ENCODE measurements at regions not wholly inside any gene's neighbourhood (a gene's known extent, or its start where the extent isn't known, plus 50 kb on each side); places are given as distances from the start of the nearest gene placed in this dataset.

GRCh38 chr18:22682720-22683119 is 250.4 kb upstream of the RBBP8 start:
- no peaks in the 10 kb centered on the region for H3K36me3 ChIP-seq
- H3K9me3 ChIP-seq (replicated peaks), result no peaks in the 10 kb centered on the region
- no peaks in the 10 kb centered on the region for H3K27me3 ChIP-seq (ENCODE audit: low read depth)
- TF ChIP-seq, protein P1, sequence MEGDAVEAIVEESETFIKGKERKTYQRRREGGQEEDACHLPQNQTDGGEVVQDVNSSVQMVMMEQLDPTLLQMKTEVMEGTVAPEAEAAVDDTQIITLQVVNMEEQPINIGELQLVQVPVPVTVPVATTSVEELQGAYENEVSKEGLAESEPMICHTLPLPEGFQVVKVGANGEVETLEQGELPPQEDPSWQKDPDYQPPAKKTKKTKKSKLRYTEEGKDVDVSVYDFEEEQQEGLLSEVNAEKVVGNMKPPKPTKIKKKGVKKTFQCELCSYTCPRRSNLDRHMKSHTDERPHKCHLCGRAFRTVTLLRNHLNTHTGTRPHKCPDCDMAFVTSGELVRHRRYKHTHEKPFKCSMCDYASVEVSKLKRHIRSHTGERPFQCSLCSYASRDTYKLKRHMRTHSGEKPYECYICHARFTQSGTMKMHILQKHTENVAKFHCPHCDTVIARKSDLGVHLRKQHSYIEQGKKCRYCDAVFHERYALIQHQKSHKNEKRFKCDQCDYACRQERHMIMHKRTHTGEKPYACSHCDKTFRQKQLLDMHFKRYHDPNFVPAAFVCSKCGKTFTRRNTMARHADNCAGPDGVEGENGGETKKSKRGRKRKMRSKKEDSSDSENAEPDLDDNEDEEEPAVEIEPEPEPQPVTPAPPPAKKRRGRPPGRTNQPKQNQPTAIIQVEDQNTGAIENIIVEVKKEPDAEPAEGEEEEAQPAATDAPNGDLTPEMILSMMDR (IDR thresholded peaks at IDR 0.05; ENCODE audit: borderline replicate concordance), result no peak
- H3K4me3 ChIP-seq, result peak overlapping the region; percentile 37
- intact Hi-C loops (cut with micrococcal nuclease), result no loop called here
- no peak for DNase-seq
- no peak overlapping the region for H3K27ac ChIP-seq (replicated peaks)
- H3K4me1 ChIP-seq, result peaks cover 19% of the 10 kb centered on the region

- Histone ChIP-seq H3K27ac (replicated peaks) (peak overlapping the region; percentile 7), H3K27me3 (ENCODE audit: low read depth) (no peaks in the 10 kb centered on the region), H3K9me3 (replicated peaks) (peaks cover 4% of the 10 kb centered on the region), H3K4me1 (peaks cover 19% of the 10 kb centered on the region), H3K4me3 (peak overlapping the region; percentile 37), H3K36me3 (no peaks in the 10 kb centered on the region)
- DNase-seq, result peak; percentile 47
- intact Hi-C loops (cut with micrococcal nuclease), result no loop called here
- TF ChIP-seq, protein P1 (IDR thresholded peaks at IDR 0.05; ENCODE audit: borderline replicate concordance), result no peak
Observed at GRCh38 chr18:22683196-22683676, 249.9 kb upstream of the RBBP8 start.

GRCh38 chr18:22683786-22684185 is 249.3 kb upstream of the RBBP8 start:
- intact Hi-C loops (cut with micrococcal nuclease), result no loop called here
- Histone ChIP-seq H3K27ac (replicated peaks) (no peak overlapping the region), H3K9me3 (replicated peaks) (peaks cover 4% of the 10 kb centered on the region), H3K4me1 (peaks cover 19% of the 10 kb centered on the region), H3K27me3 (ENCODE audit: low read depth) (no peaks in the 10 kb centered on the region), H3K4me3 (no peak overlapping the region), H3K36me3 (no peaks in the 10 kb centered on the region)
- DNase-seq, result no peak
- TF ChIP-seq, protein P1 (IDR thresholded peaks at IDR 0.05; ENCODE audit: borderline replicate concordance), result no peak

GRCh38 chr18:22684268-22684667 is 248.9 kb upstream of the RBBP8 start:
- Histone ChIP-seq H3K4me1 (peaks cover 19% of the 10 kb centered on the region), H3K27me3 (ENCODE audit: low read depth) (no peaks in the 10 kb centered on the region), H3K4me3 (no peak overlapping the region), H3K27ac (replicated peaks) (no peak overlapping the region), H3K36me3 (no peaks in the 10 kb centered on the region), H3K9me3 (replicated peaks) (peaks cover 4% of the 10 kb centered on the region)
- intact Hi-C loops (cut with micrococcal nuclease), result no loop called here
- TF ChIP-seq, protein P1 (IDR thresholded peaks at IDR 0.05; ENCODE audit: borderline replicate concordance), result no peak
- DNase-seq, result no peak

GRCh38 chr18:22685788-22686187 is 247.3 kb upstream of the RBBP8 start:
- TF ChIP-seq, protein P1 (IDR thresholded peaks at IDR 0.05; ENCODE audit: borderline replicate concordance), result no peak
- intact Hi-C loops (cut with micrococcal nuclease), result no loop called here
- Histone ChIP-seq H3K4me1 (peaks cover 19% of the 10 kb centered on the region), H3K27ac (replicated peaks) (no peak overlapping the region), H3K27me3 (ENCODE audit: low read depth) (no peaks in the 10 kb centered on the region), H3K36me3 (no peaks in the 10 kb centered on the region), H3K4me3 (no peak overlapping the region), H3K9me3 (replicated peaks) (peaks cover 4% of the 10 kb centered on the region)
- no peak for DNase-seq
